ENCODE measurements at regions not wholly inside any gene's neighbourhood (a gene's known extent, or its start where the extent isn't known, plus 50 kb on each side); places are given as distances from the start of the nearest gene placed in this dataset.
"Not testable (repeated sequence)": the region's sequence is repeated elsewhere in the genome, so short reads cannot be mapped to it uniquely, and the experiment has no call there.

- ATAC-seq = not testable (repeated sequence)
Measured at GRCh38 chr21:9006111-9006510, 1515.3 kb upstream of the TPTE start.

GRCh38 chr21:9006553-9007323 lies 1514.6 kb upstream of the TPTE start:
- CTCF ChIA-PET; H2AFZ ChIP-seq (ENCODE audit: low read depth, low read length, poor library complexity, severe bottlenecking); DNase-seq (ENCODE audit: low read depth, low spot score); ATAC-seq; H3K4me2 ChIP-seq (ENCODE audit: low read length); RAD21 ChIA-PET (ENCODE audit: low non-redundant PET in 1 of 2, low total read pairs in 2 of 2, uncharacterized antibody in 2 of 2, unreplicated experiment in 2 of 2); H3K9me2 ChIP-seq (ENCODE audit: insufficient read depth); intact Hi-C loops (cut with micrococcal nuclease); H3K4me3 ChIP-seq (replicated peaks in 1 of 2; ENCODE audit: low read depth in 1 of 2, low read length in 2 of 2); H3K4me1 ChIP-seq (ENCODE audit: control insufficient read depth in 1 of 2, insufficient read depth in 2 of 2, low read length in 2 of 2); H3K36me3 ChIP-seq (ENCODE audit: control insufficient read depth in 1 of 2, insufficient read depth in 2 of 2, low read length in 2 of 2); POLR2A ChIA-PET; H3K27me3 ChIP-seq (ENCODE audit: insufficient read depth, low read length); BruUV-seq (replicated peaks); H3K79me2 ChIP-seq (ENCODE audit: insufficient read depth, low read length); H3K27ac ChIP-seq (ENCODE audit: low read depth, low read length); H3K9ac ChIP-seq (ENCODE audit: low read length); H4K20me1 ChIP-seq (ENCODE audit: insufficient read depth): not testable (repeated sequence)
- H3K9me3 ChIP-seq (ENCODE audit: control insufficient read depth in 1 of 2, insufficient read depth in 1 of 2, low read depth in 1 of 2, low read length in 2 of 2) = peaks cover 11 to 16% of the 10 kb centered on the region in 2 experiments; a peak in 3 of 4 replicates

More at GRCh38 chr21:9006111-9006510, 1515.3 kb upstream of the TPTE start:
- H3K27ac ChIP-seq (ENCODE audit: low read depth, low read length); H3K9ac ChIP-seq (ENCODE audit: low read length); intact Hi-C loops (cut with micrococcal nuclease); CTCF ChIA-PET; H3K4me2 ChIP-seq (ENCODE audit: low read length); BruUV-seq (replicated peaks); H3K4me1 ChIP-seq (ENCODE audit: control insufficient read depth in 1 of 2, insufficient read depth in 2 of 2, low read length in 2 of 2); H3K4me3 ChIP-seq (replicated peaks in 1 of 2; ENCODE audit: low read depth in 1 of 2, low read length in 2 of 2); RAD21 ChIA-PET (ENCODE audit: low non-redundant PET in 1 of 2, low total read pairs in 2 of 2, uncharacterized antibody in 2 of 2, unreplicated experiment in 2 of 2); H4K20me1 ChIP-seq (ENCODE audit: insufficient read depth); H3K36me3 ChIP-seq (ENCODE audit: control insufficient read depth in 1 of 2, insufficient read depth in 2 of 2, low read length in 2 of 2); H3K79me2 ChIP-seq (ENCODE audit: insufficient read depth, low read length); H3K27me3 ChIP-seq (ENCODE audit: insufficient read depth, low read length); H3K9me2 ChIP-seq (ENCODE audit: insufficient read depth); H2AFZ ChIP-seq (ENCODE audit: low read depth, low read length, poor library complexity, severe bottlenecking); POLR2A ChIA-PET; DNase-seq (ENCODE audit: low read depth, low spot score): not testable (repeated sequence)
- H3K9me3 ChIP-seq (ENCODE audit: control insufficient read depth in 1 of 2, insufficient read depth in 1 of 2, low read depth in 1 of 2, low read length in 2 of 2) = peaks cover 11 to 16% of the 10 kb centered on the region in 2 experiments; a peak in 3 of 4 replicates

- DNase-seq (ENCODE audit: low read depth, low spot score) (no peak), ATAC-seq (no peak)
- intact Hi-C loops (cut with micrococcal nuclease) = no loop called here
- H2AFZ ChIP-seq (ENCODE audit: low read depth, low read length, poor library complexity, severe bottlenecking) = no peak overlapping the region
- TF ChIP-seq EGR1 (IDR thresholded peaks at IDR 0.05; ENCODE audit: low read depth) (no peak), REST (IDR thresholded peaks at IDR 0.05; ENCODE audit: low read depth) (no peak), SP1 (IDR thresholded peaks at IDR 0.05; ENCODE audit: low read depth) (no peak)
- no peaks in the 10 kb centered on the region for H3K4me1 ChIP-seq (ENCODE audit: control insufficient read depth in 1 of 2, insufficient read depth in 2 of 2, low read length in 2 of 2)
- H3K9me2 ChIP-seq (ENCODE audit: insufficient read depth) = no peaks in the 10 kb centered on the region
- POLR2A ChIA-PET = no interaction called here
- H3K27me3 ChIP-seq (ENCODE audit: insufficient read depth, low read length) = peaks cover 16% of the 10 kb centered on the region
- peaks cover 11 to 16% of the 10 kb centered on the region in 2 experiments; a peak in 3 of 4 replicates for H3K9me3 ChIP-seq (ENCODE audit: control insufficient read depth in 1 of 2, insufficient read depth in 1 of 2, low read depth in 1 of 2, low read length in 2 of 2)
- no peaks in the 10 kb centered on the region for H3K79me2 ChIP-seq (ENCODE audit: insufficient read depth, low read length)
- no TSS peak for BruUV-seq (replicated peaks)
- H4K20me1 ChIP-seq (ENCODE audit: insufficient read depth) = no peaks in the 10 kb centered on the region
- RAD21 ChIA-PET (ENCODE audit: low non-redundant PET in 1 of 2, low total read pairs in 2 of 2, uncharacterized antibody in 2 of 2, unreplicated experiment in 2 of 2) = no interaction called here
- H3K9ac ChIP-seq (ENCODE audit: low read length) = no peak overlapping the region
- H3K27ac ChIP-seq (ENCODE audit: low read depth, low read length) = no peak overlapping the region
- CTCF ChIA-PET = no interaction called here
- H3K36me3 ChIP-seq (ENCODE audit: control insufficient read depth in 1 of 2, insufficient read depth in 2 of 2, low read length in 2 of 2) = no peaks in the 10 kb centered on the region
- no peak overlapping the region for H3K4me3 ChIP-seq (replicated peaks in 1 of 2; ENCODE audit: low read depth in 1 of 2, low read length in 2 of 2)
- H3K4me2 ChIP-seq (ENCODE audit: low read length) = no peak overlapping the region
Measured at GRCh38 chr21:9008636-9009035, 1512.7 kb upstream of the TPTE start.

Measured in HCT116 (cell line).